ENCODE measurements at regions not wholly inside any gene's neighbourhood (a gene's known extent, or its start where the extent isn't known, plus 50 kb on each side); places are given as distances from the start of the nearest gene placed in this dataset.
A peak's percentile ranks its signal among the peaks of the same experiment; 100 is the strongest.

- DNase-seq (ENCODE audit: low read depth in 1 of 2, low spot score in 1 of 2): no peak
- Histone ChIP-seq H3K4me3 (replicated peaks; ENCODE audit: insufficient read depth, low read length) (no peak overlapping the region), H3K27me3 (ENCODE audit: insufficient read depth, poor library complexity, severe bottlenecking) (no peaks in the 10 kb centered on the region), H3K27ac (replicated peaks) (no peak overlapping the region)
- no peak for TF ChIP-seq GABPA (IDR thresholded peaks at IDR 0.05; ENCODE audit: low read depth)
Measured at GRCh38 chr10:113284635-113285034, 268.2 kb upstream of the HABP2 start.

- Histone ChIP-seq H3K27ac (replicated peaks) (no peak overlapping the region), H3K27me3 (ENCODE audit: insufficient read depth, poor library complexity, severe bottlenecking) (no peaks in the 10 kb centered on the region), H3K4me3 (replicated peaks; ENCODE audit: insufficient read depth, low read length) (no peak overlapping the region)
- DNase-seq (ENCODE audit: low read depth in 1 of 2, low spot score in 1 of 2): no peak
- TF ChIP-seq GABPA (IDR thresholded peaks at IDR 0.05; ENCODE audit: low read depth): no peak
- TF ChIP-seq REST (IDR thresholded peaks at IDR 0.05; ENCODE audit: insufficient replicate concordance, low read depth): no peak
- no peak for TF ChIP-seq CTCF (IDR thresholded peaks at IDR 0.05; ENCODE audit: insufficient read depth, low read length)
- no peak for TF ChIP-seq POLR2AphosphoS5 (IDR thresholded peaks at IDR 0.05; ENCODE audit: low read depth)
- no peak for TF ChIP-seq SPI1 (IDR thresholded peaks at IDR 0.05; ENCODE audit: borderline replicate concordance, low read depth)
Measured at GRCh38 chr10:113285305-113285704, 267.5 kb upstream of the HABP2 start.

- H3K4me3 ChIP-seq (replicated peaks; ENCODE audit: insufficient read depth, low read length): no peak overlapping the region
- no peak for DNase-seq (ENCODE audit: low read depth in 1 of 2, low spot score in 1 of 2)
- TF ChIP-seq SPI1 (IDR thresholded peaks at IDR 0.05; ENCODE audit: borderline replicate concordance, low read depth) (no peak), CTCF (IDR thresholded peaks at IDR 0.05; ENCODE audit: insufficient read depth, low read length) (no peak), GABPA (IDR thresholded peaks at IDR 0.05; ENCODE audit: low read depth) (no peak)
- H3K27ac ChIP-seq (replicated peaks): no peak overlapping the region
- H3K27me3 ChIP-seq (ENCODE audit: insufficient read depth, poor library complexity, severe bottlenecking): no peaks in the 10 kb centered on the region
Measured at GRCh38 chr10:113287592-113287991, 265.3 kb upstream of the HABP2 start.

DNA sequence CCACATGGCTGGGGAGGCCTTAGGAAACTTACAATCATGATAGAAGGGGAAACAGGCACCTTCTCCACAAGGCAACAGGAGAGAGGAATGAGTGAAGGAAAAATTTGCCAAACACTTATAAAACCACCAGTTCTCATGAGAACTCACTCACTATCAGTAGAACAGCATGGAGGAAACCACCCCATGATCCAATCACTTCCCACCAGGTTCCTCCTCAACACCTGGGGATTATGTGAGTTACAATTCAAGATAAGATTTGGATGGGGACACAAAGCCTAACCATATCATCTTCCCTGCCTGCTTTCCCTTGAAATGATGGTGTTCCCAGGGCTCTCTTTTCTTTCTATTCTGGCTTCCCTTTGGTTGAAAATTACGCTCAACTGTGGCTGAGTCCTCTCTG, 262.7 kb upstream of the HABP2 start:
- Histone ChIP-seq H3K4me3 (replicated peaks; ENCODE audit: insufficient read depth, low read length) (no peak overlapping the region), H3K27me3 (ENCODE audit: insufficient read depth, poor library complexity, severe bottlenecking) (no peaks in the 10 kb centered on the region), H3K27ac (replicated peaks) (no peak overlapping the region)
- DNase-seq (ENCODE audit: low read depth in 1 of 2, low spot score in 1 of 2): no peak
- TF ChIP-seq GABPA (IDR thresholded peaks at IDR 0.05; ENCODE audit: low read depth) (no peak), SPI1 (IDR thresholded peaks at IDR 0.05; ENCODE audit: borderline replicate concordance, low read depth) (no peak), CTCF (IDR thresholded peaks at IDR 0.05; ENCODE audit: insufficient read depth, low read length) (no peak), POLR2AphosphoS5 (IDR thresholded peaks at IDR 0.05; ENCODE audit: low read depth) (no peak)

DNA sequence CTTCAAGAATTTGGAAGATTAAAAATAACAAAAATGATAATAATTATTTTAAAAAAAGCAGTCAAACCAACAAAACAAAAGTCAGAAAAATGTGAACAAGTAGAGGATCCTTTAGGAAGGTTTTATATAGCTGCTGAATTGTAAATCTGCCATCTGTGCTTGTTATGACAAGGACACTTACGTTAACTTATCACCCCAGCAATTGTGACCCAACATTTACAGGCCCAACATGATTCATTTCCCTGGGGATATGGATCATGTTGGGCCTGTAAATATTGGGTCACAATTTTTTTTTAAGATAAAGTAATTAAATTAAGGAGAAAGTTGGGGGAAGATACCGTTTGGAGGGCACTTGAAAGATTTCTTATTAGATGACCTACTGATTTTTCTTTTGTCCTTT, 261.4 kb upstream of the HABP2 start:
- DNase-seq (ENCODE audit: low read depth in 1 of 2, low spot score in 1 of 2): no peak
- Histone ChIP-seq H3K27ac (replicated peaks) (peak overlapping the region; percentile 53), H3K27me3 (ENCODE audit: insufficient read depth, poor library complexity, severe bottlenecking) (no peaks in the 10 kb centered on the region), H3K4me3 (replicated peaks; ENCODE audit: insufficient read depth, low read length) (no peak overlapping the region)
- no peak for TF ChIP-seq REST (IDR thresholded peaks at IDR 0.05; ENCODE audit: insufficient replicate concordance, low read depth)
- no peak for TF ChIP-seq CTCF (IDR thresholded peaks at IDR 0.05; ENCODE audit: insufficient read depth, low read length)
- TF ChIP-seq POLR2AphosphoS5 (IDR thresholded peaks at IDR 0.05; ENCODE audit: low read depth): no peak
- TF ChIP-seq GABPA (IDR thresholded peaks at IDR 0.05; ENCODE audit: low read depth): no peak
- no peak for TF ChIP-seq SPI1 (IDR thresholded peaks at IDR 0.05; ENCODE audit: borderline replicate concordance, low read depth)

Measured in HL-60 (cell line).